Lower lobe of right lung (tissue), 2 donors: ENCODE measurements at regions not wholly inside any gene's neighbourhood (a gene's known extent, or its start where the extent isn't known, plus 50 kb on each side); places are given as distances from the start of the nearest gene placed in this dataset.
"Not testable (repeated sequence)": the region's sequence is repeated elsewhere in the genome, so short reads cannot be mapped to it uniquely, and the experiment has no call there.

ENCODE experiments used
- ATAC-seq, 2 donors: fragments of 200-7000 bp; cut with Tn5 transposase; one replicate each; pipeline ENCODE4 v1.9.1; 2020 to 2022; ENCODE audit warnings: mild to moderate bottlenecking in 2 of 2, moderate library complexity in 2 of 2
- DNase-seq: peaks from one replicate; pipeline ENCODE4 v3.0.0-alpha.2; 2020
- H3K27ac ChIP-seq: fragments of 200-600 bp; one replicate; pipeline ENCODE4 v1.8.0; 2022
- H3K27me3 ChIP-seq: fragments of 200-600 bp; one replicate; pipeline ENCODE4 v1.8.0; 2022; ENCODE audit warnings: low read depth
- H3K36me3 ChIP-seq: fragments of 200-600 bp; one replicate; pipeline ENCODE4 v1.8.0; 2022; ENCODE audit warnings: mild to moderate bottlenecking
- H3K4me1 ChIP-seq: fragments of 200-600 bp; one replicate; pipeline ENCODE4 v1.8.0; 2022
- H3K4me3 ChIP-seq: fragments of 200-600 bp; one replicate; pipeline ENCODE4 v1.8.0; 2022; ENCODE audit warnings: mild to moderate bottlenecking
- H3K9me3 ChIP-seq: fragments of 200-600 bp; one replicate; pipeline ENCODE4 v1.8.0; 2022
- intact Hi-C: fragments of 100-400 bp; cut with DNase I; formaldehyde crosslinking; loops from one replicate; pipeline ENCODE4 v1.11.0; 2022
- TF ChIP-seq, protein P1 (sequence below): fragments of 200-600 bp; IDR thresholded peaks from one replicate; pipeline ENCODE4 v1.8.0; 2022; ENCODE audit warnings: antibody characterized with exemption, mild to moderate bottlenecking
- donor health status: DM: no; HTN: yes; CAD: no; lungs with severe emphysema.

DNA sequence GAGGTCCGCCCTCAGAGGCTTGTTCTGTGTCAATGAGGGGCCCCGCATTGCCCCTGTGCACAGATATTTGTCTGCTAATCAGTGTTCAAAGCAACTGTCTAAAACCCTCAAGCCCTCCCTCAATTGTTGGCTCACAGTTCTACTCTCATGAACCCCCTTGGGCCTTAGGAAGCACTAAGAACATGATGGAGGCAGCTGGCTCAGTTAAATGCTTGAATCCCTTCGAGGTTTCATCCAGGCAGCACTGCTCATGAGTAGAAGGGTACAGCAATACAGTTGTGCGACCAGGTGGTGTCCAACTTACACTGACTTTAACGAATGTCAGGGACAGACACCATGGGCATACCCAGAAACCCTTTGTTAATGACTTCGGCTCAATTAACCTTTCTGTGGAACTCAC, 89.2 kb upstream of the WSCD1 start:
- Histone ChIP-seq H3K4me3 (no peak overlapping the region), H3K27ac (no peak overlapping the region), H3K27me3 (peaks cover 5% of the 10 kb centered on the region), H3K4me1 (no peaks in the 10 kb centered on the region), H3K36me3 (no peaks in the 10 kb centered on the region), H3K9me3 (no peaks in the 10 kb centered on the region)
- intact Hi-C loops = no loop called here
- ATAC-seq (no peak), DNase-seq (no peak)
- TF ChIP-seq, protein P1, sequence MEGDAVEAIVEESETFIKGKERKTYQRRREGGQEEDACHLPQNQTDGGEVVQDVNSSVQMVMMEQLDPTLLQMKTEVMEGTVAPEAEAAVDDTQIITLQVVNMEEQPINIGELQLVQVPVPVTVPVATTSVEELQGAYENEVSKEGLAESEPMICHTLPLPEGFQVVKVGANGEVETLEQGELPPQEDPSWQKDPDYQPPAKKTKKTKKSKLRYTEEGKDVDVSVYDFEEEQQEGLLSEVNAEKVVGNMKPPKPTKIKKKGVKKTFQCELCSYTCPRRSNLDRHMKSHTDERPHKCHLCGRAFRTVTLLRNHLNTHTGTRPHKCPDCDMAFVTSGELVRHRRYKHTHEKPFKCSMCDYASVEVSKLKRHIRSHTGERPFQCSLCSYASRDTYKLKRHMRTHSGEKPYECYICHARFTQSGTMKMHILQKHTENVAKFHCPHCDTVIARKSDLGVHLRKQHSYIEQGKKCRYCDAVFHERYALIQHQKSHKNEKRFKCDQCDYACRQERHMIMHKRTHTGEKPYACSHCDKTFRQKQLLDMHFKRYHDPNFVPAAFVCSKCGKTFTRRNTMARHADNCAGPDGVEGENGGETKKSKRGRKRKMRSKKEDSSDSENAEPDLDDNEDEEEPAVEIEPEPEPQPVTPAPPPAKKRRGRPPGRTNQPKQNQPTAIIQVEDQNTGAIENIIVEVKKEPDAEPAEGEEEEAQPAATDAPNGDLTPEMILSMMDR = no peak

DNA sequence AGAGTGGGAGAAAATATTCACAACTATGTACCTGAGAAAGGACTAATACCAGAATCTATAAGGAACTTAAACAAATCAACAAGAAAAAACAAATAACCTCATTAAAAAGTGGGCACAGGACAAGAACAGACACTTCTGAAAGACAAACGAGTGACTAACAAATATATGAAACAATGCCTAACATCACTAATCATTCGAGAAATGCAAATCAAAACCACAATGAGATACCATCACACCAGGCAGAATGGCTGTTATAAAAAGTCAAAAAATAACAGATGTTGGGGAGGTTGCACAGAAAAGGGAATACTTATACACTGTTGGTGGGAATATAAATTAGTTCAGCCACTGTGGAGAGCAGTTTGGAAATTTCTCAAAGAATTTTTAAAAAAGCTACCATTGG, 83.5 kb upstream of the WSCD1 start:
- Histone ChIP-seq H3K4me3 (no peak overlapping the region), H3K27ac (no peak overlapping the region), H3K36me3 (no peaks in the 10 kb centered on the region), H3K4me1 (no peaks in the 10 kb centered on the region), H3K27me3 (no peaks in the 10 kb centered on the region), H3K9me3 (no peaks in the 10 kb centered on the region)
- no peak for ATAC-seq
- DNase-seq = no peak
- TF ChIP-seq, protein P1 = no peak
- intact Hi-C loops = no loop called here

DNA sequence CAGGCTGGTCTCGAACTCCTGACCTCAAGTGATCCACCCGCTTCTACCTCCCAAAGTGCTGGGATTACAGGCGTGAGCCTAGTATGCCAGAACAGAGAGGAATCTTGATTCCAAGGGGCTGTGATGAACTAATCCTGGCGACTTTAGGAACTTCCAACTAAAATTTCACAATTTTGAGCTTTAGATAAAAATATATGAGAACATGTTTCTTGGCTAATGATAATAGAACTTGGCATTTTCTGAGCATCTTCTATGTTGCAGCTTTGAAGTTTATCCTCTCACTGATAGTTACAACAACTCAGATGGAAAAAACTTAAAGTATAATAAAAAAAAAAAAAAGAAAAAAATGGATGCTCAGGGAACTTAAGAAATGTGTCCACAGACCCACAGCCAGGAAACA, 69.8 kb upstream of the WSCD1 start:
- ATAC-seq = no peak
- no peak overlapping the region for H3K4me3 ChIP-seq
- no peaks in the 10 kb centered on the region for H3K9me3 ChIP-seq
- intact Hi-C loops = no loop called here
- H3K27me3 ChIP-seq = peaks cover 4% of the 10 kb centered on the region
- TF ChIP-seq, protein P1 = no peak
- DNase-seq = no peak
- no peaks in the 10 kb centered on the region for H3K36me3 ChIP-seq
- H3K27ac ChIP-seq = no peak overlapping the region
- no peaks in the 10 kb centered on the region for H3K4me1 ChIP-seq

DNA sequence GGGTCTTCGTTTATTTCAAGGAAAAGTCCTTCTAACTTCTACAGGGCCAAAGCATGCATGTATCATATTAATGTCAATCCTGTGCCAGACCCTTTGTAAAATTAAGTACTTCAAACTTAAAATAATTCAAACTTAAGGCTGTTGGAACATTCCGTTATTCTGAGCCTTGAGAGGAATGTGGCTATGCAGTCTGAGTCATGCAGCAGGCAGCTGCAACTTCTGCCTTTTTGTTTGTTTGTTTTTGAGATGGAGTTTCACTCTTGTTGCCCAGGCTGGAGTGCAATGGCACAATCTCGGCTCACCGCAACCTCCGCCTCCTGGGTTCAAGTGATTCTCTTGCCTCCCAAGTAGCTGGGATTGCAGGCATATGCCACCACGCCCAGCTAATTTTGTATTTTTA, 67.0 kb upstream of the WSCD1 start:
- H3K4me1 ChIP-seq, H3K9me3 ChIP-seq, H3K4me3 ChIP-seq, DNase-seq, intact Hi-C loops, H3K27ac ChIP-seq, H3K36me3 ChIP-seq: not testable (repeated sequence)
- peak; percentile 51 to 83 for ATAC-seq
- H3K27me3 ChIP-seq = peaks cover 12% of the 10 kb centered on the region

DNA sequence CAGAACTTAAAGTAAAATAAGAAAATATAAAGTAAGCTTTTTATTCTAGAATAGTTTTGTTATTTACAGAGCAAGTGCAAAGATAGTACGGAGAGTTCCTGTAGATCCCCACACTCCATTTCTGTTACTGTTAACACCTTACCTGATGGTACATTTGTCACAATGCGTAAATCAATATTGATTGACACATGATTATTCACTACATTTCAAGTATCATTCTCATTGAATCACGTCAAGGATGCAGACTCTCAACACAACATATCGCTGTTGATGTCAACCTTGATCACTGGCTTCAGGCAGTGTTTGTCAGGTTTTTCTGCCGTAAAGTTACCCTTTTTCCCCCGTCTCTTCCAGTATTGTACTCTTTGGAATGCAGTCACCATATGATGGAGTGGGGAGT, 64.2 kb upstream of the WSCD1 start:
- H3K27ac ChIP-seq = no peak overlapping the region

DNA sequence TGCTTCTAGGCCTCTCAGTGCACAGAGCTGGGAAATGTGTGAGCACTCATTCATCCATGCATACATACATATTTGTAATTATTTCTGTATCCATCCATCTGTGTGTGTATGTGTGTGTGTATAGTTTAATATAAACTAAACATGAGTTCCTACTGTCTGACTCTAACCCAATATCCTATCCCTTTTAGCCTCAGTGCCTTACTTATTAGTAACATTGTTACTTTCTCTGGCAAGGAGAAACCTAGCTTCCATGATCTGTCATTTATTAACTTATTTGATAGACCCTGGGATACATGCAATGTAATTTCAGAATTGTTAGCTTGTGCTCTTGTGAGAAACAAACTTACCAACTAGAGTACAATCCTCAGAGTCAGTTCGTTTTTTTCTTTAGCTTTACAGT, 59.0 kb upstream of the WSCD1 start:
- ATAC-seq = no peak
- DNase-seq = no peak
- no peaks in the 10 kb centered on the region for H3K4me1 ChIP-seq

More for the DNA sequence above, 64.2 kb upstream of the WSCD1 start:
- no peak for DNase-seq
- Histone ChIP-seq H3K9me3 (no peaks in the 10 kb centered on the region), H3K36me3 (no peaks in the 10 kb centered on the region), H3K4me3 (no peak overlapping the region), H3K27me3 (peaks cover 20% of the 10 kb centered on the region), H3K4me1 (no peaks in the 10 kb centered on the region)
- intact Hi-C loops = no loop called here
- TF ChIP-seq, protein P1 = no peak
- ATAC-seq = no peak

More for the DNA sequence above, 59.0 kb upstream of the WSCD1 start:
- H3K36me3 ChIP-seq = no peaks in the 10 kb centered on the region
- H3K27ac ChIP-seq = no peak overlapping the region
- TF ChIP-seq, protein P1 = no peak
- intact Hi-C loops = no loop called here
- H3K9me3 ChIP-seq = no peaks in the 10 kb centered on the region
- peaks cover 27% of the 10 kb centered on the region for H3K27me3 ChIP-seq
- no peak overlapping the region for H3K4me3 ChIP-seq
